GM12891 (cell line): ENCODE measurements at regions not wholly inside any gene's neighbourhood (a gene's known extent, or its start where the extent isn't known, plus 50 kb on each side); places are given as distances from the start of the nearest gene placed in this dataset.

Experiments
- POLR2A ChIP-seq: IDR thresholded peaks from 2 replicates; pipeline ENCODE4 v1.6.1; 2011; ENCODE audit warnings: low read depth, low read length, control low read depth
- POLR2AphosphoS5 ChIP-seq: IDR thresholded peaks from 2 replicates; pipeline ENCODE4 v1.6.1; 2011; ENCODE audit warnings: low read depth, low read length, control low read depth

- TF ChIP-seq POLR2AphosphoS5 (no peak), POLR2A (no peak)
Observed at GRCh38 chr6:27778625-27779417, 133.4 kb downstream of the OR2B2 start.
